ENCODE measurements at regions not wholly inside any gene's neighbourhood (a gene's known extent, or its start where the extent isn't known, plus 50 kb on each side); places are given as distances from the start of the nearest gene placed in this dataset.

GRCh38 chr6:6804843-6805615 is 216.5 kb downstream of the LY86 start:
- no peaks in the 10 kb centered on the region for H3K36me3 ChIP-seq
- intact Hi-C loops (cut with DNase I) = no loop called here
- H3K4me1 ChIP-seq = peaks cover 24% of the 10 kb centered on the region
- H3K9me3 ChIP-seq = no peaks in the 10 kb centered on the region
- H3K27ac ChIP-seq = no peak overlapping the region
- no peak overlapping the region for H3K4me3 ChIP-seq
- TF ChIP-seq CTCF (IDR thresholded peaks at IDR 0.05) = no peak
- ATAC-seq (no peak), DNase-seq (no peak)
- H3K27me3 ChIP-seq (ENCODE audit: low read depth) = no peaks in the 10 kb centered on the region

GRCh38 chr6:6806844-6807518 is 218.5 kb downstream of the LY86 start:
- H3K9me3 ChIP-seq = no peaks in the 10 kb centered on the region
- TF ChIP-seq CTCF (IDR thresholded peaks at IDR 0.05) = no peak
- no peaks in the 10 kb centered on the region for H3K36me3 ChIP-seq
- H3K27ac ChIP-seq = peak overlapping the region; percentile 25
- intact Hi-C loops (cut with DNase I) = no loop called here
- H3K27me3 ChIP-seq (ENCODE audit: low read depth) = no peaks in the 10 kb centered on the region
- no peak overlapping the region for H3K4me3 ChIP-seq
- peak; percentile 84 for DNase-seq
- peak; percentile 50 to 73 for ATAC-seq
- peaks cover 23% of the 10 kb centered on the region for H3K4me1 ChIP-seq

GRCh38 chr6:6808343-6808742 is 219.8 kb downstream of the LY86 start:
- Histone ChIP-seq H3K4me3 (no peak overlapping the region), H3K9me3 (no peaks in the 10 kb centered on the region), H3K36me3 (no peaks in the 10 kb centered on the region), H3K27ac (no peak overlapping the region), H3K4me1 (peaks cover 23% of the 10 kb centered on the region), H3K27me3 (ENCODE audit: low read depth) (no peaks in the 10 kb centered on the region)
- no peak for TF ChIP-seq CTCF (IDR thresholded peaks at IDR 0.05)
- ATAC-seq = no peak
- intact Hi-C loops (cut with DNase I) = no loop called here
- DNase-seq = no peak

GRCh38 chr6:6808915-6809314 is 220.4 kb downstream of the LY86 start:
- H3K27me3 ChIP-seq (ENCODE audit: low read depth) = no peaks in the 10 kb centered on the region
- intact Hi-C loops (cut with DNase I) = no loop called here
- ATAC-seq = no peak

GRCh38 chr6:6810727-6811126 is 222.2 kb downstream of the LY86 start:
- peak overlapping the region; percentile 48 for H3K4me3 ChIP-seq
- TF ChIP-seq CTCF (IDR thresholded peaks at IDR 0.05) = no peak
- H3K36me3 ChIP-seq = no peaks in the 10 kb centered on the region
- intact Hi-C loops (cut with DNase I) = no loop called here
- DNase-seq (no peak), ATAC-seq (no peak)
- H3K9me3 ChIP-seq = no peaks in the 10 kb centered on the region
- H3K27me3 ChIP-seq (ENCODE audit: low read depth) = no peaks in the 10 kb centered on the region
- peak overlapping the region; percentile 67 for H3K27ac ChIP-seq
- H3K4me1 ChIP-seq = peaks cover 17% of the 10 kb centered on the region

More at GRCh38 chr6:6808915-6809314, 220.4 kb downstream of the LY86 start:
- Histone ChIP-seq H3K27ac (no peak overlapping the region), H3K9me3 (no peaks in the 10 kb centered on the region), H3K4me3 (no peak overlapping the region), H3K4me1 (peaks cover 18% of the 10 kb centered on the region), H3K36me3 (no peaks in the 10 kb centered on the region)
- DNase-seq = no peak
- TF ChIP-seq CTCF (IDR thresholded peaks at IDR 0.05) = no peak
